ENCODE measurements at regions not wholly inside any gene's neighbourhood (a gene's known extent, or its start where the extent isn't known, plus 50 kb on each side); places are given as distances from the start of the nearest gene placed in this dataset.

DNA sequence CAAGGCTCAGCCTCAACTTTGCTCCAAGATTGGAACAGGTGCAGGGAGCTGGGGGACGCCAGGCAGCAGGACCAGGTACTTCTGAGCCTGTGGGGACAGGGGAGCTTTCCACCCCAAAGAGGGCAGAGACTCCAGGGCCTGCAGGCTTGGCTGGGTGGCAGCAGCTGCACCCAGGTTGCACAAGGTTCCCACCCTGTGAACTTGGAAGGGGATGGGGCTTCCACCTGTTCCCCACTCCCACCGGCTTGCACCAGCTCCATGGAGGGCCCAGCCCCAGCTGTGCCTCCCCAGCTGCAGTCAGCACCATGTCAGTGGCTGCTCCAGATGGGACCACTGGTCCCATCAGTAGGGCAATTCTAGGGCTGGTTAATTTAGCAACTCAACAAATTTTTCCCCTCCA lies 114.0 kb upstream of the CDKN3 start:
- Mint-ChIP-seq H3K9me3 (no peaks in the 10 kb centered on the region), H3K36me3 (ENCODE audit: low read depth) (no peaks in the 10 kb centered on the region), H3K27ac (no peak overlapping the region), H3K4me1 (ENCODE audit: low read depth) (no peaks in the 10 kb centered on the region), H3K4me3 (no peak overlapping the region), H3K27me3 (peaks cover 5% of the 10 kb centered on the region)

DNA sequence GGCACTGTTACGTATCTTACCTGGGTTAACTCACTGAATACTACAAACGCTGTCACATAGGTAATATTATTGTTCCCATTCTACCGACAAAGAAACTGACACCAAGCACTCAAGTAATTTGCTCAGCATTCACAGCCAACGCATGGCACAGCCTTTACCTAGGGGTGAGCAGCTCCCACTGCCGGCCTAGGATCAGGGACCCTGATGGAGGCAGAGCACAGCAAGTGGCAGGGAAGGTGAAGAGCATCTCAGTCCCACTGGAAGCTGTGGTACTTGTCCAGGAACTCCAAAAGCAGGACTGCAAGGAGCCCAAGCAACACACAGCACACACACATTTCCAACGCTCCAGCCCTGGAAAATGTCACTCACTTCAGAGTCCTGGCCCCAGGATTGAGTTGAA lies 111.8 kb upstream of the CDKN3 start:
- H3K4me1 Mint-ChIP-seq (ENCODE audit: low read depth): no peaks in the 10 kb centered on the region

DNA sequence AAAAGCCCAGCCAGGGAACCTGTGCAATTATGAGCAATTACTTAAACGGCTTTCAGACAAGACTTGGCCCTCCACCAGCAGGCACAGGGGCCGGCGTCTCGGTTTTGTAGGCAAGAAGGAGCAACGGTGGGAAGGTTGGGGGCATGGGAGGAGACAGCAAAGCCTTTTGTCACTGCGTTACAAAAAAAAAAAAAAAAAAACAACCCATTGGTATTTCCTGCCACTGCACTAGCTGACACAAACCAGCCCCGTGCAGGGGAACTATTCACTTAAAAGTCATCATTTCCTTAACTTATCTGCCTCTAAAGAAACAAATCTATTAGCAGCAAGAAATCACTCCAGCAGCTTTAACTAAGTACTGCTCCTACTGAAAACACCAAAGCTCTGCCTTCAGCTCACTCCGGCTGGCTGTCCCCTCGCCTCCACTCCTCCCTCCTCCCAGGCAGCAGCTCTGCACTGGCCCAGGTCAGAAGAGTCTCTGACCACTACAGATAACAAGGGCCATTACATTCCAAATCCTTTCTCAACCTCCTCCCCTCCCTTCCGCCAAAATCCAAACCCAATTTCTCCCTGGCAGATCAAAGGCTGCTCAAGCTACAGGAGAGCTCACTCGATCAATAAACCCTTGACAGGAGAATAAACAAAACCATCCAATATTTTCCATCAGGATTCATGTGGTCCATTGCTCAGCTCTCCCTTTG lies 105.2 kb upstream of the CDKN3 start:
- peaks cover 27% of the 10 kb centered on the region for H3K27me3 Mint-ChIP-seq
- no peak overlapping the region for H3K27ac Mint-ChIP-seq
- H3K9me3 Mint-ChIP-seq: peaks cover 6% of the 10 kb centered on the region
- H3K4me1 Mint-ChIP-seq (ENCODE audit: low read depth): no peaks in the 10 kb centered on the region
- H3K4me3 Mint-ChIP-seq: no peak overlapping the region
- no peaks in the 10 kb centered on the region for H3K36me3 Mint-ChIP-seq (ENCODE audit: low read depth)

More for the DNA sequence above, 111.8 kb upstream of the CDKN3 start:
- H3K27ac Mint-ChIP-seq: no peak overlapping the region
- H3K36me3 Mint-ChIP-seq (ENCODE audit: low read depth): no peaks in the 10 kb centered on the region
- H3K4me3 Mint-ChIP-seq: no peak overlapping the region
- peaks cover 5% of the 10 kb centered on the region for H3K27me3 Mint-ChIP-seq
- no peaks in the 10 kb centered on the region for H3K9me3 Mint-ChIP-seq

DNA sequence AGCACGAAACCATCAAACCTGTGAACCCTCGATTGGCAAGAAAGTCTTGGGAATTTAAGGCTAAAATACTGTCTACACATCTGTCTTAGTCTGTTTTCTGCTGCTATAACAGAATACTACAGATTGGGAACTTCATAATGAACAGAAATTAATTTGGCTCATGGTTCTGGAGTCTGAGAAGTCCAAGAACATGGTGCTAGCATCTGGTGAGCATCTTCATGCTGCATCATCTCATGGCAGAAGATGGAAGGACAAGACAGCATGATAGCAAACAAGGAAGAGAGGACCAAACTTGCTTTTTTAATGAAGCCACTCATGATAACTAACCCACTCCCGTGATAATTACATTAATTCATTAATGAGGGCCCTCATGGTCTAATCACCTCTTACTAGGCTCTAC lies 102.0 kb upstream of the CDKN3 start:
- Mint-ChIP-seq H3K27me3 (peaks cover 38% of the 10 kb centered on the region), H3K9me3 (peaks cover 6% of the 10 kb centered on the region), H3K4me3 (no peak overlapping the region), H3K27ac (no peak overlapping the region), H3K36me3 (ENCODE audit: low read depth) (no peaks in the 10 kb centered on the region), H3K4me1 (ENCODE audit: low read depth) (no peaks in the 10 kb centered on the region)

DNA sequence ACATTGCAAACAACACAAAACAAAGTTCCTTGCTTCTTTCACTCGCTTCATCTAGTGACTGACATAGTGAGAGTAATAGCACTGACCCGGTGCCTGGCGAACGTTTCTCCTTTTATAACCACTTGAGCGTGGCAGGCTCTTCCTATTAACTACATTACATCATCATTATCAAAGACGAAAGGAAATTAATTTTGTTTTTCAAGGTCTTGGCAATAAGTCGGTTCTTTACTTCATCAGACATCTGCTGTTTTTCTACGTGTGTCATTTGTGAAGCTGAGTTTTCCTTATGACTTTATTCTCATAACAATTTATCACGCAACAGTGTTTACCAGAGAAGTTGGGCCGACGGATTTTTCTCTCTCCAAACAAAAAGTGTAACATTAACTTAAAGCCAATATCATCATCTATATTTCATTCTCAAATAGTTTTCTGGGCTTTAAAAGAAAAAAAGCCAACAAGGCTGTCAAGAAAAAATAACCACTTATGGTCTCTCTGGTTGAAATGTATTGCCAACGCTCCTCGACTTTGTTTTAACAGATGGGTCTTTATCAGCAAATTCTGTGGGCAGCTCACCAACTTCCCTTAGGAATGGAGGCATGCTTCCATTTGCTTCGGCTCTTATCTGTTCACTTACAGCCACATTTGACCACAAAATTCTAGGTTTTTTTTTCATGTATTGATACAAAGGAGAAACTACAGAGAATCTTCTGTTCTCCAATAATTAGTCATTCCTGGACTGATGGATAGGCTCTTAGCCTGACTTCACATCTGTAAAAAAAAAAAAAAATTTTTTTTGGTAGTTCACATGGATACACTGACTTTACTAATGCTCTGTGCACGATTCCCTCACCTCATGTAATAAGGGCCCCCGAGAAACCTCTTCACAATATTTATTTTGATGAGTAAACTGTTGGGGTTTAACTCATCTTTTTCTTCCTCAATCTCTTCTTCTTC lies 97.1 kb upstream of the CDKN3 start:
- peaks cover 23% of the 10 kb centered on the region for H3K27me3 Mint-ChIP-seq
- no peaks in the 10 kb centered on the region for H3K36me3 Mint-ChIP-seq (ENCODE audit: low read depth)
- no peak overlapping the region for H3K4me3 Mint-ChIP-seq
- no peaks in the 10 kb centered on the region for H3K4me1 Mint-ChIP-seq (ENCODE audit: low read depth)
- H3K9me3 Mint-ChIP-seq: peaks cover 4% of the 10 kb centered on the region
- no peak overlapping the region for H3K27ac Mint-ChIP-seq

DNA sequence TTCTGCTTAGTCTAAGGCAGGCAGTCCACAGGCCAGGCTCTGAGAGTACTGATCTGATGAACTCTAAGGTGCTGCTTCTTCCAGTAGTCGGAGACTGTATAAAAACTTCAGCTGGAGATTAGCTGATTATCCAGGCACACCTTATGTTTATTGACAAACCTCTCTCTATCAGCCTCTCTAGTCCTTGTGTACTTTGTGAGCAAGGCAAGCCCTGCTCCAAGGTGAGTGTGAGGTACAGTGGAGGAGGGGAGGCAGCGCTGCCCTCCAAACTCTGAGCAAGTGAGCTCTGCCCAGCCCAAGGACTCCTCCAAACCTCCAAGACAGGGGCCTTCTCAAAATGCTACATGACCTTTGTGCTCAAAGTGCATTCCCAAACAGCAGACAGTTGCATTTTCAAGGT lies 95.9 kb upstream of the CDKN3 start:
- Mint-ChIP-seq H3K9me3 (no peaks in the 10 kb centered on the region), H3K4me3 (no peak overlapping the region), H3K4me1 (ENCODE audit: low read depth) (no peaks in the 10 kb centered on the region), H3K27me3 (peaks cover 20% of the 10 kb centered on the region), H3K36me3 (ENCODE audit: low read depth) (no peaks in the 10 kb centered on the region), H3K27ac (no peak overlapping the region)

DNA sequence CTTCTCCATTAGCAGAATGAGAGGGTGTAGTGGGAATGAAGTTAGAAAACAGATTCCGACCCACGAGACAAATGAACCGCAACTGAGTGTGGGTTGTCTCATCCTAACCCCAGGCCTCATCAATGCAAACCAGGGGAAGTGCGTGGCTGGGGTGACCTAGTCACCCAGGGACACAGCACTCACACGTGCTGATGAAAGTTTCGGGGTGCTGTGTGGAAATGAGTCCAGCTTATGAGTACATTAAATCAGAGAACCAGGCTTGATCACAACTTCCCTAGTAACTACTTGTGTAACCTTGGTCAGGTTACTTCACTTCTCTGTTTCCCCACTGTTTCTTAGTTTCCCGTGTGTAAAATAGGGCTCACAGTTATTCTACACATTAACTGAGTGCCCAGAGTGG lies 95.4 kb upstream of the CDKN3 start:
- Mint-ChIP-seq H3K27ac (no peak overlapping the region), H3K4me3 (no peak overlapping the region), H3K27me3 (peaks cover 18% of the 10 kb centered on the region), H3K4me1 (ENCODE audit: low read depth) (no peaks in the 10 kb centered on the region), H3K36me3 (ENCODE audit: low read depth) (no peaks in the 10 kb centered on the region), H3K9me3 (no peaks in the 10 kb centered on the region)

DNA sequence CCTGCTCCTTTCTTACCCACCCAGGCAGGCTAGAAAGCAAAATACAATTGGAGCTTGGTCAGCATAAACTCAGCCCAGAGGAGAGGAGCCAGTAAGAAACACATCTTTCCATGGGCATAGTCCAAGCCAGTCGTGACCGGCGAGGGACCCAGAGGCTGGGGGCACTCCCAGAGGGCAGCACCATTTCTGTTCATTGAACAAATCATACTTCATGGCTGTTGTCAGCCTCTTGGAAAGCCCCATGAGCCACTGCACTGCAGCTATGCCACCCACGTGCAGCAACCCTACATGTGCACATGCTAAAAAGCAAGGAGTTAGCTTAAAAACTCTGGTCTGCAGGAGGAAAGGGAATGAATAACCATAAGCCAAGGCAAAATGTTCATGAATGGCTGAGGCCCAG lies 90.0 kb upstream of the CDKN3 start:
- Mint-ChIP-seq H3K9me3 (no peaks in the 10 kb centered on the region), H3K27me3 (peaks cover 5% of the 10 kb centered on the region), H3K27ac (no peak overlapping the region), H3K4me1 (ENCODE audit: low read depth) (no peaks in the 10 kb centered on the region), H3K4me3 (no peak overlapping the region), H3K36me3 (ENCODE audit: low read depth) (no peaks in the 10 kb centered on the region)

DNA sequence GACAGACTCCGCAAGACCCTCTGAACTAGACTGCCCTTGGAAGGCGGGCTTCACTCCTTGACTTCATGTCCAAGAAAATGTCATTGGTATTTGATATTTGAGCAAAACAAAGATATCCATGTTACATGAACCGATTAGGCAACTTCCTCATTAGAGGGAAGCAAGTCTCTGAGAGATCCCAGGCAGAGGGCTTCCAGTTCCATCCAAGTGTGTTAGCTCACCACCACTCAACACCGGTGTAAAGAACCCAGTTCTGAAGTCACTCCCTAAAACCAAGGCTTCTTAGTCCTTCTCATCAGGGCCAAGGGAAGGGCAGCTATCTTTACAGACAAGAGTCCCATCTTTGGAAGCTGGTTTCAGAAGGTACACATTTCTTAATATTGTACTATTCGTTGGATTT lies 87.2 kb upstream of the CDKN3 start:
- Mint-ChIP-seq H3K4me1 (ENCODE audit: low read depth) (no peaks in the 10 kb centered on the region), H3K4me3 (no peak overlapping the region), H3K36me3 (ENCODE audit: low read depth) (no peaks in the 10 kb centered on the region), H3K27ac (no peak overlapping the region), H3K27me3 (peaks cover 5% of the 10 kb centered on the region), H3K9me3 (no peaks in the 10 kb centered on the region)

DNA sequence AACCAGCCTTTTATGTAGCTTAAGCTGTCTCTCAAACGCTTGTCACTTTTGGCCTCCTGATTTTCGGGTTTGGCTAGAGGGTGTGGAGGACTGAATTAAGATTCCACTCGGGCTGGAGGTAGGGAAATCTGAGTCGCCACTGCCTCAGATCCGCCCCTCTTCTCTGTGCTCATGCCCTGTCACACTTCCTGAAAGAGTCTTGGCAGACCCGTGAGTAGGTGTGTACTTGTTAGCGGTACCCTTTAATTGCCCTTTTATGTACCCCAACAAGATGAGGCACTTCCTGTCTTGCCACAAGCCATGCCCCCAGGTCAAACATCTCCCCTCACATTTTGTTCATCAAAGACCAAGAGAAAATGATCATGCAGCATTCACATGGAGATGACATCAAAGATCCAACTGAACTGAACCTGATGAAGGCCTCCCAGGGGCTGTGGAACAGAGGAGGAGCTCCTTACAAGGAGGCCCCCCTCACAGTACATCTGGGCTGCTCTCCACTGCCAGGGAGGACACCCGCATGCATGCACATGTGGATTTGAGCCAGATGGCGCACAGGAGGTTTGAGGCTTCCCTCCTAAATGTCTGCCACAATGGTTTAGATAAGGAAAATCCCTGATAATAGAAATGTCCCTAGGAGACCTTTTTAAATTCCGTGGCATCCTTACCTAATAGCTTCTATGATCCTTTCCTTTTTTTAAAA lies 86.5 kb upstream of the CDKN3 start:
- H3K36me3 Mint-ChIP-seq (ENCODE audit: low read depth): no peaks in the 10 kb centered on the region
- H3K27ac Mint-ChIP-seq: no peak overlapping the region
- H3K27me3 Mint-ChIP-seq: peaks cover 4% of the 10 kb centered on the region
- no peaks in the 10 kb centered on the region for H3K9me3 Mint-ChIP-seq
- H3K4me1 Mint-ChIP-seq (ENCODE audit: low read depth): no peaks in the 10 kb centered on the region
- H3K4me3 Mint-ChIP-seq: no peak overlapping the region

DNA sequence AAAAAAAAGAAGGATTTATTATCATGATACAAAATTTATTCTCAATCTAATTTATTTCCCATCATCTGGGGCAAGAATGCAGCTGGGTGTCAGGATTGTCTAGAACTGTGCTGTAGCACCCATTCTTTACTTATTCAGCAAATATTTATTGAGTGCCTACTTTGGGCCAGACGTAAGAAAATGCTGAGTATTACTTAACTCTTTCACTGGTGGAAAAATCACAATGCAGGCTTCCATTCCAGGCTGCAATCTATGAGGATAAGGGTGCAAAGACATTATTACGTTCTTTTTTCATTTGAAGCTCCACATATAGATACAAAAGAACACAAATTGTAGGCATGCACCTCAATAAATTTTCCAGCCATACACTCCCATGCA lies 86.0 kb upstream of the CDKN3 start:
- Mint-ChIP-seq H3K27me3 (no peaks in the 10 kb centered on the region), H3K36me3 (ENCODE audit: low read depth) (no peaks in the 10 kb centered on the region), H3K9me3 (no peaks in the 10 kb centered on the region), H3K4me1 (ENCODE audit: low read depth) (no peaks in the 10 kb centered on the region), H3K4me3 (no peak overlapping the region), H3K27ac (no peak overlapping the region)

DNA sequence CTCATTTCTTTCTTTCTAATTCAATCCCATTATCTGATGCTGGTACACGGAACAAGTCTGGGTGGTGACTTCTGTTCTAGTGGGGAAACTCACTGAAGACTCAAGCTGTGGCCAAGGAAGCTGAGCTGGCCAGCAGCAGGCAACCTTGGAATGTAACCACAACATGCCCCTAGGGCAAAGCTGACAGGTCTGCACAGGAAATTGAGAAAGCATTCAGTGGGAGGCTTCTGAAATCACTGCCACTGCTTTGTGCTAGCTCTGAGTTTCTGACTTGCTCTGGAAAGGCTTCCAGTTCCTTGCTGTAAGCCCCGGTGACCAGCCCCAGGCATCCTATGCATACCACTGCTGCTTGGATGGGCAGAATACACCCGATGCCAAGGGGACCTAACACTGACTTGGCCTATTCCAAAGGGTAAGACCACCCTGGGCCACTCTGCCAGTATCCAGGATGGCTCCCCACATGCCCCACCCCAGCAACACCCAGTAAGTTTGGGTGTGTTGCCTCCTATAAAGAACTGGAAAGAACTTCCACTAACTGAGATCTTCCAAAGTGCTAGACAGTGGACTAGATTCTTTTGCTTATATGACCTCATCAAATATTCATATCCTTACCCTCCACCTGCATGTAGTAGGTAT lies 84.5 kb upstream of the CDKN3 start:
- H3K36me3 Mint-ChIP-seq (ENCODE audit: low read depth): no peaks in the 10 kb centered on the region
- H3K27ac Mint-ChIP-seq: no peak overlapping the region
- no peaks in the 10 kb centered on the region for H3K9me3 Mint-ChIP-seq
- H3K27me3 Mint-ChIP-seq: no peaks in the 10 kb centered on the region
- no peak overlapping the region for H3K4me3 Mint-ChIP-seq
- no peaks in the 10 kb centered on the region for H3K4me1 Mint-ChIP-seq (ENCODE audit: low read depth)

DNA sequence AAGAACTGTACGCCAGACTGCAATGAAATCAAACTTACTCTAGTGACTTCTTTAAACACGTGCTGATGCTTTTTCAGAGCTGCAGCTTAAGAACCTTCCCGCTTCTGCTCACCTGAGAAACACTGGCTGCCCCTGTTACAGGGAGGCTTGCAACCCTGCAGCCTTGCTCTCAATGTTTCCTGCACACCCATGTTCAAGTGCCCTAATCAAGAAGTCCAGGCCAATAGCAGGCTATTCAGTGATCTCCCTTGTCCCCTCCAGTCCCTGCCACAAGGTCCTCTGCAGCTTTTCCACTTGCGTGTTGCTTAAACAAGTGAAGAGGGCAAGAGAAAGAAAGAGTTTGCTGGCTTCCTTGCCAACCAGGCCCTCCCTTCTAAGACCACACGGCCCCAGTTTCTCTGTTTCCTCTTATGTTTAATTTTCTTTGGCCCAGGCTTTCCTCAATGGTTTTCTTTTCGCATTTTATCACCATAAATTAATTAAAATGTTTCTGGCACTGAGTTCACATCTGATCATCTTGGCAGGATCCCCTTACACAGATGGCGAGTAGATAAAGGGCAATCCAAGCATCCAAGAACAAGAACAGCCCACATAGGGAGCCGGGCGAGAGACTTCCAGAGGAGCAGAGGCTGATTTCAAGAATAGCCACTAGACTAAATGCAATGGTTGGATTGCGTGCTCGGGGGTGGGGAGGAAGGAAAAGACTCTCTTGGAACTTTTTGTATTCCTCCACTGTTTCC lies 82.3 kb upstream of the CDKN3 start:
- no peaks in the 10 kb centered on the region for H3K36me3 Mint-ChIP-seq (ENCODE audit: low read depth)
- H3K27ac Mint-ChIP-seq: no peak overlapping the region
- H3K27me3 Mint-ChIP-seq: no peaks in the 10 kb centered on the region
- no peaks in the 10 kb centered on the region for H3K4me1 Mint-ChIP-seq (ENCODE audit: low read depth)
- no peak overlapping the region for H3K4me3 Mint-ChIP-seq
- H3K9me3 Mint-ChIP-seq: no peaks in the 10 kb centered on the region

DNA sequence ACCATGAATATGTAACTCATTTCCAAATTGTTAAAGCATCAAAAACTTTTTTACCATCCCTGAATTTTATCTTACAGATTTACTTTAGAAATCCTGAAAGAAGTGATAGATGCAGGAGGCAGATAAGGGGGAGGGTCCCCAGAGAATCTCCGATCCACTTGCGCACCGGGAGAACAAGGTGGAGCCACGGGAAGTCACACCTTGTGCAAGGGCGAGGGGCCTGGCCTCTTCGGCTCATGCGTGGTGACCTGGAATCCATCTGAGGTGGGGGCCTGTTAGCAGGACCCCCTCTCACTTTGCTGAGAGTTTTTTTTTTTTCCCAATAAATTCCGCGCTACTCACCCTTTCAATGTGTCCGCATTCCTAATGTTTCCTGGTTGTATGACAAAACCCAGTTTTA lies 80.2 kb upstream of the CDKN3 start:
- Mint-ChIP-seq H3K27me3 (no peaks in the 10 kb centered on the region), H3K9me3 (no peaks in the 10 kb centered on the region), H3K4me1 (ENCODE audit: low read depth) (no peaks in the 10 kb centered on the region), H3K36me3 (ENCODE audit: low read depth) (no peaks in the 10 kb centered on the region), H3K4me3 (no peak overlapping the region), H3K27ac (no peak overlapping the region)

Data from stimulated activated naive CD8-positive, alpha-beta T cell treated with anti-CD3 and anti-CD28 coated beads, Interleukin-15, Interleukin-2, amounts not matched to agents 100 ng/mL and 50 ng/mL, for 24 hours (primary cell).